Smooth muscle cell (in vitro differentiated cells): ENCODE measurements at regions not wholly inside any gene's neighbourhood (a gene's known extent, or its start where the extent isn't known, plus 50 kb on each side); places are given as distances from the start of the nearest gene placed in this dataset.
"Not testable (repeated sequence)": the region's sequence is repeated elsewhere in the genome, so short reads cannot be mapped to it uniquely, and the experiment has no call there.

Experiments used
- DNase-seq: peaks from one replicate; lab custom pipeline; 2025; ENCODE audit not compliant: unreplicated experiment; lab: John Stamatoyannopoulos, UW
- H2AFZ ChIP-seq: fragments of 200-600 bp; sonication (generic); 2 replicates; pipeline ENCODE4 v1.6.0; 2016; ENCODE audit warnings: antibody characterized with exemption, low read depth, mild to moderate bottlenecking
- H3F3A ChIP-seq: fragments of 200-600 bp; sonication (generic); 2 replicates; pipeline ENCODE4 v1.6.0; 2017; ENCODE audit warnings: antibody characterized with exemption, low read depth
- H3K27ac ChIP-seq: fragments of 200-600 bp; sonication (generic); 2 replicates; pipeline ENCODE4 v1.5.1; 2016; ENCODE audit warnings: low read depth, mild to moderate bottlenecking
- H3K27me3 ChIP-seq: fragments of 200-600 bp; sonication (generic); 2 replicates; pipeline ENCODE4 v1.6.1; 2016; ENCODE audit warnings: low read depth, mild to moderate bottlenecking
- H3K36me3 ChIP-seq: fragments of 200-600 bp; sonication (generic); 2 replicates; pipeline ENCODE4 v1.5.1; 2016; ENCODE audit warnings: low read depth
- H3K4me1 ChIP-seq: fragments of 200-600 bp; sonication (generic); 2 replicates; pipeline ENCODE4 v1.5.1; 2016; ENCODE audit warnings: low read depth
- H3K4me2 ChIP-seq: fragments of 200-600 bp; sonication (generic); 2 replicates; pipeline ENCODE4 v1.6.0; 2016; ENCODE audit warnings: mild to moderate bottlenecking
- H3K4me3 ChIP-seq: fragments of 200-600 bp; sonication (generic); 2 replicates; pipeline ENCODE4 v1.5.1; 2016; ENCODE audit warnings: mild to moderate bottlenecking
- H3K79me2 ChIP-seq: fragments of 200-600 bp; sonication (generic); 2 replicates; pipeline ENCODE4 v1.6.0; 2016; ENCODE audit warnings: low read depth, mild to moderate bottlenecking
- H3K9ac ChIP-seq: fragments of 200-600 bp; sonication (generic); 2 replicates; pipeline ENCODE4 v1.6.0; 2016; ENCODE audit warnings: low read depth
- H3K9me3 ChIP-seq: fragments of 200-600 bp; sonication (generic); replicated peaks from 2 replicates; pipeline ENCODE4 v1.5.1; 2016; ENCODE audit warnings: low read depth
- H4K20me1 ChIP-seq: fragments of 200-600 bp; sonication (generic); 2 replicates; pipeline ENCODE4 v1.6.0; 2016; ENCODE audit warnings: low read depth
- CTCF ChIP-seq: fragments of 200-600 bp; sonication (generic); IDR thresholded peaks from 2 replicates; pipeline ENCODE4 v1.5.1; 2017; ENCODE audit warnings: borderline replicate concordance, mild to moderate bottlenecking, antibody characterized with exemption; ENCODE audit not compliant: insufficient read depth, poor library complexity, severe bottlenecking
- WGBS: methylation state at CpG from one replicate; pipeline ENCODE4 v1.1.7; 2016; ENCODE audit warnings: low lambda C conversion rate; 5-methylcytosine and 5-hydroxymethylcytosine counted together

- no peak for DNase-seq
- 75% methylated on average over 10 of the region's 10 CpGs for WGBS
- Histone ChIP-seq H3F3A (no peaks in the 10 kb centered on the region), H3K4me3 (no peak overlapping the region), H3K4me2 (peak overlapping the region; percentile 13), H3K36me3 (no peaks in the 10 kb centered on the region), H3K27me3 (no peaks in the 10 kb centered on the region), H2AFZ (peak overlapping the region; percentile 11), H3K4me1 (no peaks in the 10 kb centered on the region), H3K9ac (no peak overlapping the region), H4K20me1 (no peaks in the 10 kb centered on the region), H3K79me2 (no peaks in the 10 kb centered on the region), H3K27ac (no peak overlapping the region), H3K9me3 (no peaks in the 10 kb centered on the region)
- no peak for TF ChIP-seq CTCF
These were observed 100.2 kb upstream of the RAI14 start for GRCh38 chr5:34555699-34556508.

- DNase-seq = no peak
- Histone ChIP-seq H3K4me2 (no peak overlapping the region), H3K4me3 (no peak overlapping the region), H4K20me1 (no peaks in the 10 kb centered on the region), H3K27ac (no peak overlapping the region), H2AFZ (no peak overlapping the region), H3K27me3 (no peaks in the 10 kb centered on the region), H3K9ac (no peak overlapping the region), H3K4me1 (no peaks in the 10 kb centered on the region), H3F3A (no peaks in the 10 kb centered on the region), H3K36me3 (no peaks in the 10 kb centered on the region), H3K9me3 (no peaks in the 10 kb centered on the region), H3K79me2 (no peaks in the 10 kb centered on the region)
- no peak for TF ChIP-seq CTCF
- 82% methylated on average over 2 of the region's 2 CpGs for WGBS
These were observed 99.7 kb upstream of the RAI14 start for GRCh38 chr5:34556509-34556782.

- DNase-seq, H3K27me3 ChIP-seq, H3K4me3 ChIP-seq, H3K36me3 ChIP-seq, H3K9me3 ChIP-seq, H3F3A ChIP-seq, H4K20me1 ChIP-seq, H3K4me1 ChIP-seq, H3K27ac ChIP-seq, H3K9ac ChIP-seq, H3K79me2 ChIP-seq, H3K4me2 ChIP-seq, H2AFZ ChIP-seq: not testable (repeated sequence)
- 93% methylated on average over 2 of the region's 2 CpGs for WGBS
These were observed 94.5 kb upstream of the RAI14 start for GRCh38 chr5:34561581-34561980.

GRCh38 chr5:34562791-34563190 is 93.3 kb upstream of the RAI14 start:
- no peak for DNase-seq
- peaks cover 8% of the 10 kb centered on the region for H3K4me1 ChIP-seq
- H3K27me3 ChIP-seq = no peaks in the 10 kb centered on the region
- H3F3A ChIP-seq = no peaks in the 10 kb centered on the region
- no peak for TF ChIP-seq CTCF
- H2AFZ ChIP-seq = no peak overlapping the region
- no peak overlapping the region for H3K4me3 ChIP-seq
- H3K9me3 ChIP-seq = no peaks in the 10 kb centered on the region
- H3K9ac ChIP-seq = no peak overlapping the region
- WGBS = 82% methylated on average over 4 of the region's 4 CpGs
- no peaks in the 10 kb centered on the region for H3K79me2 ChIP-seq
- H4K20me1 ChIP-seq = no peaks in the 10 kb centered on the region
- no peaks in the 10 kb centered on the region for H3K36me3 ChIP-seq
- no peak overlapping the region for H3K4me2 ChIP-seq
- H3K27ac ChIP-seq = no peak overlapping the region
